MCF 10A (cell line): ENCODE measurements at regions not wholly inside any gene's neighbourhood (a gene's known extent, or its start where the extent isn't known, plus 50 kb on each side); places are given as distances from the start of the nearest gene placed in this dataset.

Experiments used
- BruUV-seq: library from RNA; stranded (reverse); fragments of 400-500 nt; replicated peaks from 2 replicates; lab custom pipeline; 2021; lab: Mats Ljungman, UMichigan
- CTCF ChIA-PET: fragments of 300-600 bp; sonication (Branson Sonifier 250); formaldehyde crosslinking; extraction: SDS; loops from one replicate; lab custom pipeline; 2021; ENCODE audit warnings: antibody characterized with exemption, inconsistent platforms; lab: Yijun Ruan, JAX
- POLR2A ChIA-PET: fragments of 300-600, 350-650 bp; sonication (Branson Sonifier 250); formaldehyde crosslinking; extraction: SDS; loops from one replicate; lab custom pipeline; 2020; ENCODE audit warnings: antibody characterized with exemption, inconsistent platforms; lab: Yijun Ruan, JAX
- DNase-seq: peaks from one replicate; pipeline ENCODE4 v3.0.0-alpha.2; 2018; ENCODE audit not compliant: unreplicated experiment
- H3K27ac Mint-ChIP-seq: one replicate; pipeline ENCODE4 v1.8.0; 2022; ENCODE audit warnings: mild to moderate bottlenecking, low read depth, mixed read lengths; ENCODE audit not compliant: unreplicated experiment
- H3K27me3 Mint-ChIP-seq: one replicate; pipeline ENCODE4 v1.8.0; 2022; ENCODE audit warnings: mixed read lengths; ENCODE audit not compliant: insufficient read depth, unreplicated experiment
- H3K36me3 Mint-ChIP-seq: one replicate; pipeline ENCODE4 v1.8.0; 2022; ENCODE audit warnings: mild to moderate bottlenecking, moderate library complexity, mixed read lengths; ENCODE audit not compliant: insufficient read depth, unreplicated experiment
- H3K4me1 Mint-ChIP-seq: one replicate; pipeline ENCODE4 v1.8.0; 2022; ENCODE audit warnings: mixed read lengths; ENCODE audit not compliant: insufficient read depth, unreplicated experiment
- H3K4me3 Mint-ChIP-seq: one replicate; pipeline ENCODE4 v1.8.0; 2022; ENCODE audit warnings: mild to moderate bottlenecking, moderate library complexity, mixed read lengths; ENCODE audit not compliant: unreplicated experiment
- H3K9me3 Mint-ChIP-seq: one replicate; pipeline ENCODE4 v1.8.0; 2022; ENCODE audit warnings: mixed read lengths; ENCODE audit not compliant: unreplicated experiment
- CTCF ChIP-seq: fragments of 200-600 bp; IDR thresholded peaks from one replicate; pipeline ENCODE4 v1.8.0; 2022; ENCODE audit warnings: antibody characterized with exemption, mild to moderate bottlenecking; ENCODE audit not compliant: unreplicated experiment
- intact Hi-C: fragments of 100-400 bp; cut with micrococcal nuclease; formaldehyde crosslinking; loops from 2 replicates; pipeline ENCODE4 v1.14.1; 2022

GRCh38 chrX:120819126-120819525 lies 56.5 kb downstream of the CT47B1 start:
- CTCF ChIA-PET = interaction anchor here (0.6 kb wide), 1 partner anchor 494 kb away, joined by 4 read pairs; no protein-coding TSS in a partner anchor
- DNase-seq = no peak
- Mint-ChIP-seq H3K27me3 (no peaks in the 10 kb centered on the region), H3K36me3 (no peaks in the 10 kb centered on the region), H3K4me3 (no peak overlapping the region), H3K4me1 (no peaks in the 10 kb centered on the region), H3K27ac (no peak overlapping the region), H3K9me3 (no peaks in the 10 kb centered on the region)
- intact Hi-C loops = no loop called here
- BruUV-seq = no TSS peak
- no peak for TF ChIP-seq CTCF
- POLR2A ChIA-PET = no interaction called here

DNA sequence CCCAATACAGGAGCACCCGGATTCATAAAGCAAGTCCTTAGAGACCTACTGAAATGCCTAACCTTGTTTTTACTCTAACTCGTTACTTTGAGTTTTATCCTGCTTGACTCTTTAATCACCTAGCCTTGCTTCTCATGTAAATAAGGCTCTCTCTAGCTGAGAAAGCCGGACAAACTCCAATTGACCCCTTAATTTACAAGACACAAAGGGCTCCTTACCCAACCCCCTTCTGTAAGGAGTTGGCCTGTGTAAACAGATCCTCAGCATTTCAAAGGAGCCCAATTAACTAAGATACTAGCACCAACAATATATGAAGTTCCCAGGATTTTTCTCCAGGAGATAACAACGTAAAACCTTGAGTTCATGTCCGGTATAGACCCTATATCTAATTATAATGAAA lies 61.7 kb downstream of the CT47B1 start:
- Mint-ChIP-seq H3K9me3 (peaks cover 7% of the 10 kb centered on the region), H3K4me3 (no peak overlapping the region), H3K27ac (no peak overlapping the region), H3K4me1 (no peaks in the 10 kb centered on the region), H3K36me3 (no peaks in the 10 kb centered on the region), H3K27me3 (no peaks in the 10 kb centered on the region)
- POLR2A ChIA-PET = no interaction called here
- intact Hi-C loops = no loop called here
- CTCF ChIA-PET = no interaction called here
- DNase-seq = no peak
- BruUV-seq = no TSS peak
- TF ChIP-seq CTCF = no peak

- Mint-ChIP-seq H3K4me1 (no peaks in the 10 kb centered on the region), H3K27me3 (no peaks in the 10 kb centered on the region), H3K36me3 (no peaks in the 10 kb centered on the region), H3K27ac (no peak overlapping the region), H3K4me3 (no peak overlapping the region), H3K9me3 (no peaks in the 10 kb centered on the region)
- no peak for TF ChIP-seq CTCF
- intact Hi-C loops = no loop called here
- BruUV-seq = no TSS peak
- ChIA-PET POLR2A (interaction anchor here (0.6 kb wide), 2 partner anchors 22 to 1316 kb away, joined by 4 to 5 read pairs; no protein-coding TSS in a partner anchor), CTCF (interaction anchor here (0.6 to 2.3 kb wide), 2 partner anchors 12 to 1760 kb away, joined by 3 to 17 read pairs; no protein-coding TSS in a partner anchor)
- no peak for DNase-seq
Measured at GRCh38 chrX:120801426-120801825, 74.2 kb downstream of the CT47B1 start.

GRCh38 chrX:120797188-120797851 lies 78.3 kb downstream of the CT47B1 start:
- Mint-ChIP-seq H3K4me1 (peaks cover 5% of the 10 kb centered on the region), H3K27ac (no peak overlapping the region), H3K9me3 (no peaks in the 10 kb centered on the region), H3K36me3 (no peaks in the 10 kb centered on the region), H3K4me3 (no peak overlapping the region), H3K27me3 (no peaks in the 10 kb centered on the region)
- DNase-seq = no peak
- intact Hi-C loops = no loop called here
- ChIA-PET CTCF (no interaction called here), POLR2A (no interaction called here)
- BruUV-seq = no TSS peak
- no peak for TF ChIP-seq CTCF
